HepG2 (cell line): ENCODE measurements at regions not wholly inside any gene's neighbourhood (a gene's known extent, or its start where the extent isn't known, plus 50 kb on each side); places are given as distances from the start of the nearest gene placed in this dataset.

Source experiments
- CTCF ChIP-seq: sonication (generic); formaldehyde crosslinking; IDR thresholded peaks from 2 replicates; pipeline ENCODE4 v1.5.0; 2020; ENCODE audit warnings: mild to moderate bottlenecking, missing genetic modification reagents, moderate library complexity
- EZH2 ChIP-seq: conservative IDR thresholded peaks from 2 replicates; pipeline ENCODE4 v1.6.1; 2012; ENCODE audit warnings: mild to moderate bottlenecking, low read depth, low read length, moderate library complexity
- GABPA ChIP-seq, 2 experiments: IDR thresholded peaks; 2 replicates each; pipeline ENCODE4 v1.6.1; 2011 to 2016; ENCODE audit warnings: low read depth in 2 of 2, low read length in 1 of 2, missing biosample characterization in 1 of 2, missing genetic modification characterization in 1 of 2
- NFYB ChIP-seq: sonication (generic); formaldehyde crosslinking; IDR thresholded peaks from 2 replicates; pipeline ENCODE4 v1.4.0; 2020; ENCODE audit warnings: missing genetic modification reagents
- RFX5 ChIP-seq: IDR thresholded peaks from 2 replicates; pipeline ENCODE4 v1.6.1; 2011; ENCODE audit warnings: low read depth, low read length, improper control_type of control experiment
- RFXAP ChIP-seq: sonication (generic); formaldehyde crosslinking; IDR thresholded peaks from 2 replicates; pipeline ENCODE4 v1.4.0; 2020; ENCODE audit warnings: missing genetic modification reagents, borderline replicate concordance
- STAT5B ChIP-seq: sonication (generic); formaldehyde crosslinking; IDR thresholded peaks from 2 replicates; pipeline ENCODE4 v1.4.0; 2020; ENCODE audit warnings: missing genetic modification reagents

GRCh38 chr4:83793481-83793880 is 257.6 kb downstream of the GPAT3 start:
- no peak for TF ChIP-seq CTCF
- TF ChIP-seq RFX5, result no peak
- no peak for TF ChIP-seq EZH2
- no peak for TF ChIP-seq NFYB (CRISPR knock-in tag)
- no peak for TF ChIP-seq GABPA (IDR thresholded peaks at IDR 0.05; ENCODE audit: low read depth, low read length)
- TF ChIP-seq GABPA (CRISPR knock-in tag; IDR thresholded peaks at IDR 0.05; ENCODE audit: low read depth), result no peak
- TF ChIP-seq STAT5B (CRISPR knock-in tag), result no peak
- TF ChIP-seq RFXAP (CRISPR knock-in tag), result no peak
